ENCODE measurements at regions not wholly inside any gene's neighbourhood (a gene's known extent, or its start where the extent isn't known, plus 50 kb on each side); places are given as distances from the start of the nearest gene placed in this dataset.

- BruUV-seq (replicated peaks), result no TSS peak
- intact Hi-C loops (cut with micrococcal nuclease; ENCODE audit: unreplicated experiment), result no loop called here
- DNase-seq (ENCODE audit: low read depth, low spot score) (no peak), ATAC-seq (no peak)
- Histone ChIP-seq H3K27me3 (ENCODE audit: control insufficient read depth, insufficient read depth, low read length) (no peaks in the 10 kb centered on the region), H3K27ac (ENCODE audit: low read length) (no peak overlapping the region), H3K4me1 (ENCODE audit: control insufficient read depth, insufficient read depth, low read length) (no peaks in the 10 kb centered on the region), H3K4me3 (ENCODE audit: low read depth in 2 of 2, low read length in 2 of 2) (no peak overlapping the region), H3K9me3 (ENCODE audit: control insufficient read depth, insufficient read depth, low read depth, low read length) (no peaks in the 10 kb centered on the region), H3K36me3 (ENCODE audit: control insufficient read depth, insufficient read depth, low read length) (no peaks in the 10 kb centered on the region)
- ChIA-PET POLR2A (no interaction called here), CTCF (no interaction called here)
- in situ Hi-C loops (cut with HindIII; ENCODE audit: low pct_unique_long_range_greater_than_20kb, low sequenced_read_pairs), result no loop called here
- TF ChIP-seq TCF7L2 (IDR thresholded peaks at IDR 0.05; ENCODE audit: low read depth, low read length) (no peak), REST (IDR thresholded peaks at IDR 0.05; ENCODE audit: insufficient read depth in 1 of 2, low read depth in 2 of 2, low read length in 1 of 2) (no peak), CTCF (IDR thresholded peaks at IDR 0.05) (no peak), SIN3A (IDR thresholded peaks at IDR 0.05; ENCODE audit: borderline replicate concordance, insufficient read depth, low read depth, low read length) (no peak), POLR2AphosphoS5 (IDR thresholded peaks at IDR 0.05; ENCODE audit: low read depth, low read length) (no peak)
Measured at GRCh38 chr4:62913065-62913464, 1496.2 kb downstream of the TECRL start.

GRCh38 chr4:62912531-62912930, 1496.7 kb downstream of the TECRL start:
- no peaks in the 10 kb centered on the region for H3K27me3 ChIP-seq (ENCODE audit: control insufficient read depth, insufficient read depth, low read length)
- in situ Hi-C loops (cut with HindIII; ENCODE audit: low pct_unique_long_range_greater_than_20kb, low sequenced_read_pairs), result no loop called here
- POLR2A ChIA-PET, result no interaction called here

More at GRCh38 chr4:62912531-62912930, 1496.7 kb downstream of the TECRL start:
- intact Hi-C loops (cut with micrococcal nuclease; ENCODE audit: unreplicated experiment), result no loop called here
- Histone ChIP-seq H3K9me3 (ENCODE audit: control insufficient read depth, insufficient read depth, low read depth, low read length) (no peaks in the 10 kb centered on the region), H3K4me3 (ENCODE audit: low read depth in 2 of 2, low read length in 2 of 2) (no peak overlapping the region), H3K4me1 (ENCODE audit: control insufficient read depth, insufficient read depth, low read length) (no peaks in the 10 kb centered on the region), H3K36me3 (ENCODE audit: control insufficient read depth, insufficient read depth, low read length) (no peaks in the 10 kb centered on the region), H3K27ac (ENCODE audit: low read length) (no peak overlapping the region)
- CTCF ChIA-PET, result no interaction called here
- no TSS peak for BruUV-seq (replicated peaks)
- TF ChIP-seq POLR2AphosphoS5 (IDR thresholded peaks at IDR 0.05; ENCODE audit: low read depth, low read length), result no peak
- TF ChIP-seq CTCF (IDR thresholded peaks at IDR 0.05), result no peak
- TF ChIP-seq SIN3A (IDR thresholded peaks at IDR 0.05; ENCODE audit: borderline replicate concordance, insufficient read depth, low read depth, low read length), result no peak
- TF ChIP-seq REST (IDR thresholded peaks at IDR 0.05; ENCODE audit: insufficient read depth in 1 of 2, low read depth in 2 of 2, low read length in 1 of 2), result no peak
- TF ChIP-seq TCF7L2 (IDR thresholded peaks at IDR 0.05; ENCODE audit: low read depth, low read length), result no peak
- ATAC-seq, result no peak
- no peak for DNase-seq (ENCODE audit: low read depth, low spot score)

Data from Panc1 (cell line).